ENCODE measurements at regions not wholly inside any gene's neighbourhood (a gene's known extent, or its start where the extent isn't known, plus 50 kb on each side); places are given as distances from the start of the nearest gene placed in this dataset.

DNA sequence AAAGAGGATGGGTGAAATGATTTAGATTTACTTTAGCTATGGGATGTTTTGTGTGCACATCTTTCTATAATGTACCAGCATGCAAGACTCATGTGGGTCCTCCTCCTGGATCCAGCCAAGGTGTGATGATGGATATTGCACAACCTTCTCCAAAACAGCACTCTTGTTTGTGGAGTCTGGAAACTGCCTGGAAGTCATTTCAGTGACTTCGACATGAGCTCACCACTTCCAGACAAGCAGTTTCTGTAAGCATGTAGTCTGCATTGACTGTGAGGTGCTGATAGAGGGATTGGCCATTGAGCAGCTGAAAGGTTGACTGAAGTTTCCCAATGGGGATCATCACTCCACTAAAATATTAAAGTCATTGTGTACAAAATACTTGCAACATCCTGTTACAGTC, 154.0 kb downstream of the TRIB2 start:
- no peak for DNase-seq (ENCODE audit: low spot score, unreplicated experiment)
- Mint-ChIP-seq H3K4me3 (ENCODE audit: low read depth) (no peak overlapping the region), H3K4me1 (ENCODE audit: low read depth) (no peaks in the 10 kb centered on the region), H3K27ac (no peak overlapping the region), H3K9me3 (ENCODE audit: low read depth) (no peaks in the 10 kb centered on the region), H3K36me3 (ENCODE audit: insufficient read depth) (no peaks in the 10 kb centered on the region), H3K27me3 (no peaks in the 10 kb centered on the region)
- TF ChIP-seq, protein P1, sequence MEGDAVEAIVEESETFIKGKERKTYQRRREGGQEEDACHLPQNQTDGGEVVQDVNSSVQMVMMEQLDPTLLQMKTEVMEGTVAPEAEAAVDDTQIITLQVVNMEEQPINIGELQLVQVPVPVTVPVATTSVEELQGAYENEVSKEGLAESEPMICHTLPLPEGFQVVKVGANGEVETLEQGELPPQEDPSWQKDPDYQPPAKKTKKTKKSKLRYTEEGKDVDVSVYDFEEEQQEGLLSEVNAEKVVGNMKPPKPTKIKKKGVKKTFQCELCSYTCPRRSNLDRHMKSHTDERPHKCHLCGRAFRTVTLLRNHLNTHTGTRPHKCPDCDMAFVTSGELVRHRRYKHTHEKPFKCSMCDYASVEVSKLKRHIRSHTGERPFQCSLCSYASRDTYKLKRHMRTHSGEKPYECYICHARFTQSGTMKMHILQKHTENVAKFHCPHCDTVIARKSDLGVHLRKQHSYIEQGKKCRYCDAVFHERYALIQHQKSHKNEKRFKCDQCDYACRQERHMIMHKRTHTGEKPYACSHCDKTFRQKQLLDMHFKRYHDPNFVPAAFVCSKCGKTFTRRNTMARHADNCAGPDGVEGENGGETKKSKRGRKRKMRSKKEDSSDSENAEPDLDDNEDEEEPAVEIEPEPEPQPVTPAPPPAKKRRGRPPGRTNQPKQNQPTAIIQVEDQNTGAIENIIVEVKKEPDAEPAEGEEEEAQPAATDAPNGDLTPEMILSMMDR (IDR thresholded peaks at IDR 0.05; ENCODE audit: unreplicated experiment): no peak

DNA sequence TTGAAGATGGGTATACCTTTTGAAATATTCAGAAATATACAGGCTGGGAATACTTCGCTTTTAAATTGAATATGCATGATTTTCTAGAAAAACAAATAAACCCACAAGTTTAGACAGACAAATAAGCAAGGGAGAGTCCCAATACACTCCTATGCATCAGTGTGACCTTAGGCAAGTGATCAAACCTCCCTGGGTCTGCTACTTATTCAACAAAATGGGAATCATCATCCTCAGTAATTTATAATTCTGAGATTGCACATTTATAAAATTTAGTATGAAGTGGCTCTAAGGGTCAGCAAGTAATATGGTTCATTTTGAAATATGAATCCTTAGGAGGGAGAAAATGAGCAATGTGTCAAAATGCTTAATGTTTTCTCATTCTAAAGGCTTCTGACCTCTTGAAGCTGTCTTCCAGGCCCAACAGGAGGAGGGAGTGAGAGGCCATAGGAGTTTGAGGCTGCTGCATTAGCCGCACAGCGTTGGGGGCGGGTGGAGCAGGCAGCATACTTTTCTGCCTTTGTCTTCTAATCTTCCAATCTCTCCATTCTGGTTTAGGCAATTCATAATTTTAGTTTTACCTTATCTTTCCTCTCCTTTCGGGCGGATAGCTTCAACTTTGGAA, 155.1 kb downstream of the TRIB2 start:
- Mint-ChIP-seq H3K4me3 (ENCODE audit: low read depth) (no peak overlapping the region), H3K27me3 (no peaks in the 10 kb centered on the region), H3K4me1 (ENCODE audit: low read depth) (no peaks in the 10 kb centered on the region), H3K9me3 (ENCODE audit: low read depth) (no peaks in the 10 kb centered on the region), H3K36me3 (ENCODE audit: insufficient read depth) (no peaks in the 10 kb centered on the region), H3K27ac (no peak overlapping the region)
- TF ChIP-seq, protein P1 (IDR thresholded peaks at IDR 0.05; ENCODE audit: unreplicated experiment): no peak
- no peak for DNase-seq (ENCODE audit: low spot score, unreplicated experiment)

DNA sequence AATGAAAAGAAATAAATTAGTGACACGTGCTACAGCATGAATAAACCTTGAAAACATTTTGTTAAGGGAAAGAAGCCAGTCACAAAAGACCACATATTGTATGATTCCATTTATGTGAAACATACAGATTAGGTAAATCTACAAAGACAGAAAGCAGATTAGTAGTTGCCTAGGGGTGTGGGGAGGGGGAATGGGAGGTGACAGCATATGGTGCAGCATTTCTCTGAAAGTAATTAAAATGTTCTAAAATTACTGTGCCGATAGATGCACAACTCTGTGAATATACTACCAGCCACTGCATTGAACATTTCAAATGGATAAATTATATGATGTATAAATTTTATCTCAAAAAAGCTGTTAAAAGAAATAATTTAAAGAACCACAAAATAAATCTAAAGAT, 161.0 kb downstream of the TRIB2 start:
- Mint-ChIP-seq H3K9me3 (ENCODE audit: low read depth) (no peaks in the 10 kb centered on the region), H3K4me1 (ENCODE audit: low read depth) (no peaks in the 10 kb centered on the region), H3K4me3 (ENCODE audit: low read depth) (no peak overlapping the region), H3K27ac (no peak overlapping the region), H3K36me3 (ENCODE audit: insufficient read depth) (no peaks in the 10 kb centered on the region), H3K27me3 (no peaks in the 10 kb centered on the region)
- DNase-seq (ENCODE audit: low spot score, unreplicated experiment): no peak
- TF ChIP-seq, protein P1 (IDR thresholded peaks at IDR 0.05; ENCODE audit: unreplicated experiment): no peak

DNA sequence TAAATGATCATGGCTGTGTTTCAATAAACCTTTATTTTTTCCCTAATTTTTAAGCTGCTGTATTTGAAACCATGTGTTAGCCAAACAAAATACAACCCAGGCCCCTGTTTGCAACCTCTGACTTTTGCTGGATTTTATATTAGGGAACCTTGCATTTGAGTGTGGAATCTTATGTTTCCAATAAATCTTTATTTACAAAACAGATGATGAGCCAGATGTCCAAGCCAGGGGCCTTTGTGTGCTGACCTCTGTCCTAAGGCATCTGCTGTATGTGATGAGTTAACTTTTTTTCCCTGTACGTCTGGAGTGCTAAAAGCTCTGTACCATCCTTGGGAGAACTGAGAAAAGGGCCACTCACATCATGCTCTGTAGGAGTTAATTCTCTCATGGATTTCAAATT, 162.9 kb downstream of the TRIB2 start:
- H3K36me3 Mint-ChIP-seq (ENCODE audit: insufficient read depth): no peaks in the 10 kb centered on the region
- DNase-seq (ENCODE audit: low spot score, unreplicated experiment): no peak
- TF ChIP-seq, protein P1 (IDR thresholded peaks at IDR 0.05; ENCODE audit: unreplicated experiment): no peak
- no peaks in the 10 kb centered on the region for H3K4me1 Mint-ChIP-seq (ENCODE audit: low read depth)
- no peak overlapping the region for H3K27ac Mint-ChIP-seq
- H3K9me3 Mint-ChIP-seq (ENCODE audit: low read depth): no peaks in the 10 kb centered on the region
- no peak overlapping the region for H3K4me3 Mint-ChIP-seq (ENCODE audit: low read depth)
- no peaks in the 10 kb centered on the region for H3K27me3 Mint-ChIP-seq

DNA sequence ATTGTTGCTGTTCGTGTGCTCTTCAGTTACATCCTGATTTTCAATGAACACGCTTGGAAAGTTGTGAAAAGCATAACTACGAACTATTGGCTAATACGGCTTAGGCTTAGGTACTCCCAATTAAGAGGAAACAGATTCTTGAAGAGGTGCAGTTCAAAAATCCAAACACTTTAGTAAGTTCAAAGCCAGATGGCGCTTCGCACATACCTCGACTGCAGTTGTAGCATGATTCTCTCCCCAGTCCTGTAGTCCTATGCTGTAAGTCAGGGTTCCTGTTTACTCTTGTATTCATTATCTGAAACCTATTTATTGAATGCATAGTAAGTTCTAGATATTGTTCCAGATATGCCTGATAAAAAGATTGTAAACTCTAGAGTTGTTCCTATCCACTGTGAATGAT, 165.2 kb downstream of the TRIB2 start:
- H3K9me3 Mint-ChIP-seq (ENCODE audit: low read depth): no peaks in the 10 kb centered on the region
- TF ChIP-seq, protein P1 (IDR thresholded peaks at IDR 0.05; ENCODE audit: unreplicated experiment): no peak
- no peaks in the 10 kb centered on the region for H3K27me3 Mint-ChIP-seq
- no peak for DNase-seq (ENCODE audit: low spot score, unreplicated experiment)
- no peak overlapping the region for H3K4me3 Mint-ChIP-seq (ENCODE audit: low read depth)
- no peak overlapping the region for H3K27ac Mint-ChIP-seq
- H3K36me3 Mint-ChIP-seq (ENCODE audit: insufficient read depth): no peaks in the 10 kb centered on the region
- no peaks in the 10 kb centered on the region for H3K4me1 Mint-ChIP-seq (ENCODE audit: low read depth)
